CD14-positive monocyte (primary cell): ENCODE measurements at regions not wholly inside any gene's neighbourhood (a gene's known extent, or its start where the extent isn't known, plus 50 kb on each side); places are given as distances from the start of the nearest gene placed in this dataset.

Experiments
- DNase-seq, 3 donors: peaks; one replicate each; pipeline ENCODE4 v3.0.0-alpha.2; 2011 to 2022
- H2AFZ ChIP-seq: 2 replicates; pipeline ENCODE4 v1.6.0; 2012; ENCODE audit warnings: mild to moderate bottlenecking, low read depth, low read length, inconsistent platforms; ENCODE audit not compliant: insufficient read depth, poor library complexity, severe bottlenecking
- H3K27ac ChIP-seq, 2 donors: 1 replicate in 1 of 2; 2 replicates in 1 of 2; pipeline ENCODE4 v1.5.1; 2012 to 2013; ENCODE audit warnings: low read length in 2 of 2, control low read depth in 1 of 2, inconsistent platforms in 1 of 2, low read depth in 1 of 2, mild to moderate bottlenecking in 1 of 2
- H3K27me3 ChIP-seq, 2 donors: one replicate each; pipeline versions ENCODE4 v1.6.0 to v1.6.1; 2011 to 2013; ENCODE audit warnings: low read length in 2 of 2; ENCODE audit not compliant: control insufficient read depth in 2 of 2, insufficient read depth in 2 of 2
- H3K36me3 ChIP-seq, 2 donors: replicated peaks in 1 of 2; 1 replicate in 1 of 2; 2 replicates in 1 of 2; pipeline versions ENCODE4 v1.5.1 to v1.6.1; 2012 to 2013; ENCODE audit warnings: low read length in 2 of 2, control low read depth in 1 of 2, inconsistent platforms in 1 of 2, mild to moderate bottlenecking in 1 of 2; ENCODE audit not compliant: insufficient read depth in 2 of 2, control insufficient read depth in 1 of 2
- H3K4me1 ChIP-seq, 2 donors: 1 replicate in 1 of 2; 2 replicates in 1 of 2; pipeline versions ENCODE4 v1.5.1 to v1.6.1; 2012 to 2013; ENCODE audit warnings: low read length in 2 of 2, control low read depth in 1 of 2, inconsistent platforms in 1 of 2, mild to moderate bottlenecking in 1 of 2, moderate library complexity in 1 of 2; ENCODE audit not compliant: insufficient read depth in 2 of 2, control insufficient read depth in 1 of 2
- H3K4me2 ChIP-seq: replicated peaks from 2 replicates; pipeline ENCODE3; 2012; ENCODE audit warnings: low read length, moderate library complexity, mild to moderate bottlenecking; ENCODE audit not compliant: poor library complexity, severe bottlenecking; ENCODE audit errors: extremely low read depth
- H3K4me3 ChIP-seq, 3 experiments: fragments of 200-600 bp in 1 of 3; sonication (generic) in 1 of 3; replicated peaks in 1 of 3; 1 replicate in 2 of 3; 2 replicates in 1 of 3; pipeline ENCODE4 v1.5.1; 2011 to 2013; ENCODE audit warnings: low read length in 3 of 3, mild to moderate bottlenecking in 3 of 3, control low read depth in 2 of 3, low read depth in 2 of 3, inconsistent platforms in 1 of 3, moderate library complexity in 1 of 3
- H3K79me2 ChIP-seq: 2 replicates; pipeline ENCODE4 v1.6.0; 2012; ENCODE audit warnings: mild to moderate bottlenecking, control low read depth, inconsistent platforms, low read length, moderate library complexity; ENCODE audit not compliant: insufficient read depth
- H3K9ac ChIP-seq: 2 replicates; pipeline ENCODE4 v1.6.0; 2017; ENCODE audit warnings: low read length, mild to moderate bottlenecking; ENCODE audit not compliant: insufficient read depth, poor library complexity, severe bottlenecking
- H3K9me3 ChIP-seq, 2 donors: replicated peaks in 1 of 2; 1 replicate in 1 of 2; 2 replicates in 1 of 2; pipeline versions ENCODE4 v1.5.1 to v1.6.1; 2012 to 2013; ENCODE audit warnings: low read length in 2 of 2, control low read depth in 1 of 2; ENCODE audit not compliant: control insufficient read depth in 1 of 2, insufficient read depth in 1 of 2
- H4K20me1 ChIP-seq: 2 replicates; pipeline ENCODE4 v1.6.0; 2012; ENCODE audit warnings: mild to moderate bottlenecking, low read length, control low read depth, moderate library complexity; ENCODE audit not compliant: insufficient read depth
- H3K27ac Mint-ChIP-seq, 7 donors: one replicate each; pipeline ENCODE4 v1.8.0; 2020; ENCODE audit warnings: mild to moderate bottlenecking in 7 of 7, mixed read lengths in 7 of 7, moderate library complexity in 6 of 7, inconsistent platforms in 2 of 7
- H3K27me3 Mint-ChIP-seq, 3 donors: one replicate each; pipeline ENCODE4 v1.8.0; 2021 to 2022; ENCODE audit warnings: low read depth in 3 of 3, mild to moderate bottlenecking in 3 of 3, mixed read lengths in 3 of 3, moderate library complexity in 3 of 3, inconsistent platforms in 1 of 3
- H3K36me3 Mint-ChIP-seq, 2 donors: one replicate each; pipeline ENCODE4 v1.8.0; 2020; ENCODE audit warnings: mixed read lengths in 2 of 2, inconsistent platforms in 1 of 2, mild to moderate bottlenecking in 1 of 2
- H3K4me1 Mint-ChIP-seq: one replicate; pipeline ENCODE4 v1.8.0; 2020; ENCODE audit warnings: mild to moderate bottlenecking, mixed read lengths
- H3K4me3 Mint-ChIP-seq, 2 donors: one replicate each; pipeline ENCODE4 v1.8.0; 2020; ENCODE audit warnings: mild to moderate bottlenecking in 2 of 2, mixed read lengths in 2 of 2, moderate library complexity in 1 of 2
- H3K9me3 Mint-ChIP-seq, 7 donors: one replicate each; pipeline ENCODE4 v1.8.0; 2020 to 2022; ENCODE audit warnings: mixed read lengths in 7 of 7, mild to moderate bottlenecking in 6 of 7, moderate library complexity in 6 of 7, inconsistent platforms in 2 of 7
- CTCF ChIP-seq: fragments of 200-600 bp; IDR thresholded peaks from one replicate; pipeline ENCODE4 v1.8.0; 2022; ENCODE audit warnings: antibody characterized with exemption, mild to moderate bottlenecking
- WGBS: methylation state at CpG from one replicate; pipeline ENCODE4 v1.1.5; 2013; ENCODE audit warnings: missing lambda C conversion rate; ENCODE audit not compliant: insufficient coverage; 5-methylcytosine and 5-hydroxymethylcytosine counted together
- intact Hi-C, 2 donors: fragments of 100-400 bp; cut with micrococcal nuclease; formaldehyde crosslinking; loops; one replicate each; pipeline versions ENCODE4 v1.15.0 to v1.15.1; 2023

GRCh38 chr5:72562717-72563116, 55.5 kb upstream of the ZNF366 start:
- Mint-ChIP-seq H3K9me3 (peaks cover 0 to 5% (median 2%) of the 10 kb centered on the region in 7 donors), H3K4me1 (no peaks in the 10 kb centered on the region), H3K27me3 (peaks cover 4 to 8% (median 6%) of the 10 kb centered on the region in 3 donors), H3K4me3 (no peak overlapping the region), H3K27ac (no peak overlapping the region), H3K36me3 (no peaks in the 10 kb centered on the region)
- TF ChIP-seq CTCF = no peak
- intact Hi-C loops = no loop called here
- Histone ChIP-seq H3K27me3 (no peaks in the 10 kb centered on the region), H4K20me1 (no peaks in the 10 kb centered on the region), H3K4me3 (no peak overlapping the region), H3K79me2 (no peaks in the 10 kb centered on the region), H3K9ac (no peak overlapping the region), H3K9me3 (no peaks in the 10 kb centered on the region), H3K4me2 (no peak overlapping the region), H3K36me3 (no peaks in the 10 kb centered on the region), H2AFZ (no peak overlapping the region), H3K27ac (no peak overlapping the region), H3K4me1 (no peaks in the 10 kb centered on the region)
- no peak for DNase-seq
- no CpG with 5 or more reads among the region's 2 CpGs for WGBS

GRCh38 chr5:72561148-72561972, 54.1 kb upstream of the ZNF366 start:
- TF ChIP-seq CTCF = no peak
- no peaks in the 10 kb centered on the region for H3K79me2 ChIP-seq
- peaks cover 0 to 5% (median 1%) of the 10 kb centered on the region in 7 donors for H3K9me3 Mint-ChIP-seq
- no peak overlapping the region for H3K27ac ChIP-seq
- no peak overlapping the region for H3K9ac ChIP-seq
- no peaks in the 10 kb centered on the region for H4K20me1 ChIP-seq
- no peak overlapping the region for H2AFZ ChIP-seq
- no peak overlapping the region for H3K27ac Mint-ChIP-seq
- H3K4me1 ChIP-seq = peaks cover 9 to 10% of the 10 kb centered on the region in 2 donors
- peaks cover 0 to 3% of the 10 kb centered on the region in 2 donors for H3K27me3 ChIP-seq
- DNase-seq = no peak
- no peaks in the 10 kb centered on the region for H3K36me3 Mint-ChIP-seq
- no peaks in the 10 kb centered on the region for H3K9me3 ChIP-seq
- H3K4me2 ChIP-seq = no peak overlapping the region
- H3K27me3 Mint-ChIP-seq = peaks cover 7 to 16% (median 10%) of the 10 kb centered on the region in 3 donors
- intact Hi-C loops = no loop called here
- H3K4me3 ChIP-seq = no peak overlapping the region
- WGBS = 81% methylated on average over 4 of the region's 5 CpGs
- H3K4me3 Mint-ChIP-seq = no peak overlapping the region
- peaks cover 9% of the 10 kb centered on the region for H3K4me1 Mint-ChIP-seq
- H3K36me3 ChIP-seq = no peaks in the 10 kb centered on the region
